ENCODE measurements at regions not wholly inside any gene's neighbourhood (a gene's known extent, or its start where the extent isn't known, plus 50 kb on each side); places are given as distances from the start of the nearest gene placed in this dataset.

GRCh38 chr5:57915536-57915935, 432.9 kb upstream of the ACTBL2 start:
- WGBS, 2 experiments, result 84 to 94% methylated on average over 2 to 3 of the region's 3 CpGs
- no peaks in the 10 kb centered on the region for H3K36me3 ChIP-seq (ENCODE audit: control insufficient read depth, insufficient read depth, low read length)

GRCh38 chr5:57911438-57911837, 428.8 kb upstream of the ACTBL2 start:
- Histone ChIP-seq H3K9me3 (ENCODE audit: control insufficient read depth, low read length) (no peaks in the 10 kb centered on the region), H3K4me1 (ENCODE audit: control insufficient read depth, insufficient read depth, low read length) (no peaks in the 10 kb centered on the region), H3K4me3 (ENCODE audit: insufficient read depth, low read depth, low read length) (no peak overlapping the region), H3K36me3 (ENCODE audit: control insufficient read depth, insufficient read depth, low read length) (no peaks in the 10 kb centered on the region), H3K27ac (ENCODE audit: insufficient read depth, low read depth, low read length, poor library complexity, severe bottlenecking) (no peak overlapping the region), H3K27me3 (ENCODE audit: control insufficient read depth, insufficient read depth, low read length, poor library complexity, severe bottlenecking) (no peaks in the 10 kb centered on the region)
- WGBS, 2 experiments, result 83 to 93% methylated on average over 1 to 2 of the region's 2 CpGs

More at GRCh38 chr5:57915536-57915935, 432.9 kb upstream of the ACTBL2 start:
- Histone ChIP-seq H3K4me3 (ENCODE audit: insufficient read depth, low read depth, low read length) (no peak overlapping the region), H3K9me3 (ENCODE audit: control insufficient read depth, low read length) (no peaks in the 10 kb centered on the region), H3K27ac (ENCODE audit: insufficient read depth, low read depth, low read length, poor library complexity, severe bottlenecking) (no peak overlapping the region), H3K27me3 (ENCODE audit: control insufficient read depth, insufficient read depth, low read length, poor library complexity, severe bottlenecking) (no peaks in the 10 kb centered on the region), H3K4me1 (ENCODE audit: control insufficient read depth, insufficient read depth, low read length) (no peaks in the 10 kb centered on the region)

- 89 to 92% methylated on average over 6 of the region's 6 CpGs for WGBS, 2 experiments
- H3K9me3 ChIP-seq (ENCODE audit: control insufficient read depth, low read length), result no peaks in the 10 kb centered on the region
- H3K4me1 ChIP-seq (ENCODE audit: control insufficient read depth, insufficient read depth, low read length), result no peaks in the 10 kb centered on the region
- H3K27me3 ChIP-seq (ENCODE audit: control insufficient read depth, insufficient read depth, low read length, poor library complexity, severe bottlenecking), result no peaks in the 10 kb centered on the region
- H3K4me3 ChIP-seq (ENCODE audit: insufficient read depth, low read depth, low read length), result no peak overlapping the region
- no peaks in the 10 kb centered on the region for H3K36me3 ChIP-seq (ENCODE audit: control insufficient read depth, insufficient read depth, low read length)
- no peak overlapping the region for H3K27ac ChIP-seq (ENCODE audit: insufficient read depth, low read depth, low read length, poor library complexity, severe bottlenecking)
These were observed 424.1 kb upstream of the ACTBL2 start for GRCh38 chr5:57906671-57907070.

GRCh38 chr5:57903458-57903857, 420.8 kb upstream of the ACTBL2 start:
- H3K36me3 ChIP-seq (ENCODE audit: control insufficient read depth, insufficient read depth, low read length), result no peaks in the 10 kb centered on the region
- no peaks in the 10 kb centered on the region for H3K9me3 ChIP-seq (ENCODE audit: control insufficient read depth, low read length)
- H3K4me1 ChIP-seq (ENCODE audit: control insufficient read depth, insufficient read depth, low read length), result no peaks in the 10 kb centered on the region
- H3K27me3 ChIP-seq (ENCODE audit: control insufficient read depth, insufficient read depth, low read length, poor library complexity, severe bottlenecking), result no peaks in the 10 kb centered on the region
- no peak overlapping the region for H3K4me3 ChIP-seq (ENCODE audit: insufficient read depth, low read depth, low read length)
- no peak overlapping the region for H3K27ac ChIP-seq (ENCODE audit: insufficient read depth, low read depth, low read length, poor library complexity, severe bottlenecking)

DNA sequence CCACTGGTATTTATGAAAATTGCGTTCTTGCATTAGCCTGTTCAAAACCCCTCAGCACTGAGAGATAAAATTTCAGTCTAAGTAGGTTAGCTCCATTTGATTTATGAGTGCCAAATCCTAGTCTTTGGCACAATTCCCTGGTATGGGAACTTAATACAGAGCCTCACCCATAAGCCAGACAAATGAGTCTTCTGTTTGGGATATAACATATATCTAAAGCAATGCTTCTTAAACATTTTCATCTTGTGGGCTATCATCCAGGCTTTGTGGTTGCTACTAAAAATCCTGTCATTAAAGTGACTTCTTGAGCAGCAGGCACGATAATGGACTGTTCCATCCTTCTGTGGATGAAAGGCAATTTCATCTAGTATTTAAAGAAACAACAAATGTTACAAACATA, 419.5 kb upstream of the ACTBL2 start:
- Histone ChIP-seq H3K4me3 (ENCODE audit: insufficient read depth, low read depth, low read length) (no peak overlapping the region), H3K36me3 (ENCODE audit: control insufficient read depth, insufficient read depth, low read length) (no peaks in the 10 kb centered on the region), H3K9me3 (ENCODE audit: control insufficient read depth, low read length) (no peaks in the 10 kb centered on the region), H3K4me1 (ENCODE audit: control insufficient read depth, insufficient read depth, low read length) (no peaks in the 10 kb centered on the region), H3K27me3 (ENCODE audit: control insufficient read depth, insufficient read depth, low read length, poor library complexity, severe bottlenecking) (no peaks in the 10 kb centered on the region), H3K27ac (ENCODE audit: insufficient read depth, low read depth, low read length, poor library complexity, severe bottlenecking) (no peak overlapping the region)
- WGBS, 2 experiments, result 94 to 100% methylated on average over 1 to 2 of the region's 2 CpGs

DNA sequence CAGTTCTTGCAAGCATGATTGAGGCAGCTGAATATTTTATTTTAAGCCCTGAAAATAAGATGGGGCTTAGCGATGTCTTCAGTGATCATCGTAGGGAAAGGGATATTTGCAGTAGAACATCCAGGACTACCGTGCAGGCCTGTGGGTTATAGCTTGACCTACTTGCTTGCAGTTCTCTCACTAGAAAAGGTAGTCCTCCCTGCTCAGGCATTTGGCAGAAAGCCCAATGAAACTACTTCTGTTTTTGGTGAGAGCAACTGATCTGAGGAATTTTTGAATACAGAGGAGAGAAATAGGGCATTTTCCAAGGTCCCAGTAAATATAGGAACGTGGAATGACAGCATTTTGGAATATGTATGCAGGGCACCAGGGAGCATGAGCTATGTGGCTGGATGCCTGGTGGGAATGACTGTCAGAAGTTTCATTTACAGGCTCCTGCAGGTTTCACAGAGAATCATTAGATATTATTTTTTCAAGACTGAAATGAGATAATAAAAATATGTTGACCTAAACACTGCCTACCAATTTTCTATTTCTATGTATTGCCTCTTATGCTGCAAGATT, 417.9 kb upstream of the ACTBL2 start:
- Histone ChIP-seq H3K9me3 (ENCODE audit: control insufficient read depth, low read length) (no peaks in the 10 kb centered on the region), H3K4me3 (ENCODE audit: insufficient read depth, low read depth, low read length) (no peak overlapping the region), H3K4me1 (ENCODE audit: control insufficient read depth, insufficient read depth, low read length) (no peaks in the 10 kb centered on the region), H3K36me3 (ENCODE audit: control insufficient read depth, insufficient read depth, low read length) (no peaks in the 10 kb centered on the region), H3K27me3 (ENCODE audit: control insufficient read depth, insufficient read depth, low read length, poor library complexity, severe bottlenecking) (no peaks in the 10 kb centered on the region), H3K27ac (ENCODE audit: insufficient read depth, low read depth, low read length, poor library complexity, severe bottlenecking) (no peak overlapping the region)
- whole genome bisulfite sequencing, 2 experiments, result 95 to 97% methylated on average over 4 of the region's 4 CpGs

DNA sequence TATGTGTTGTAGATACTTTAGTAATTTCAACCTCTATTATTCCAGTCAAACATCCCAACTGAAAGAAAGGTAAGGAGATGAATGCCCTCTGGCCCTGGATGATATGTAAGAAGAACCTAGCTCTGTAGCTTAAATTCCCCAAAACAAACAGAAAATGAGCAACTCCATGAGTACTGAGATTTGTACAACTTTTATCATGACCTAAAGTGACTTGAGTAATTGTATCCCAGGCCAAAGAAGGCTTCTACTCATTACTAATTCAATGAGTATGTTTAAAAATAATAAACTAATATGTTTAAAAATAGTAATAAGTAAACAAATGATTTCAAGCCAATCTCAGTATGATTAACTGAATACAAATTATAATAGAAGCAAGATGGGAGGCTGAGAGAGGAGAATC, 414.0 kb upstream of the ACTBL2 start:
- Histone ChIP-seq H3K27me3 (ENCODE audit: control insufficient read depth, insufficient read depth, low read length, poor library complexity, severe bottlenecking) (no peaks in the 10 kb centered on the region), H3K4me1 (ENCODE audit: control insufficient read depth, insufficient read depth, low read length) (no peaks in the 10 kb centered on the region), H3K36me3 (ENCODE audit: control insufficient read depth, insufficient read depth, low read length) (no peaks in the 10 kb centered on the region), H3K9me3 (ENCODE audit: control insufficient read depth, low read length) (no peaks in the 10 kb centered on the region), H3K27ac (ENCODE audit: insufficient read depth, low read depth, low read length, poor library complexity, severe bottlenecking) (no peak overlapping the region), H3K4me3 (ENCODE audit: insufficient read depth, low read depth, low read length) (no peak overlapping the region)

DNA sequence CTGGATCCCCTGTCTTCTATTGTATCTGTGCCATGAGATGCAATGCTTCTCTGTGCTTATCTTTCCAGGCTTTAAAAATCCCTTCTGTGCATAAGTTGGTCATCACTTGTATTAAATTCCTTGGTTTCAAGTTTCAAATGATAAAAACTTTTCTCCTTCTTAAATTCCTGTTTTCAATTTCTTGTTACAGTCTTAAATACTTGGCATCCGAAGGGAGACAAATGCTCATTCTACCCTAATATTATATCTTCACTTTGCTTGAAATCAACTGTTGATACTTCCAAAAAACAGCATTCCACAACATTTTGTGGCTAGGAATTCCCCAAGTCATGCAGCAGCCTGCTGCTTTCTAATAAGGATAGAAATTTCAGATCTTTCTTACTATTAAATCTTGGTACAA, 413.2 kb upstream of the ACTBL2 start:
- Histone ChIP-seq H3K4me3 (ENCODE audit: insufficient read depth, low read depth, low read length) (no peak overlapping the region), H3K4me1 (ENCODE audit: control insufficient read depth, insufficient read depth, low read length) (no peaks in the 10 kb centered on the region), H3K27me3 (ENCODE audit: control insufficient read depth, insufficient read depth, low read length, poor library complexity, severe bottlenecking) (no peaks in the 10 kb centered on the region), H3K9me3 (ENCODE audit: control insufficient read depth, low read length) (no peaks in the 10 kb centered on the region), H3K27ac (ENCODE audit: insufficient read depth, low read depth, low read length, poor library complexity, severe bottlenecking) (no peak overlapping the region), H3K36me3 (ENCODE audit: control insufficient read depth, insufficient read depth, low read length) (no peaks in the 10 kb centered on the region)
- WGBS, 2 experiments, result 84 to 100% methylated on average over 1 of the region's 1 CpG

DNA sequence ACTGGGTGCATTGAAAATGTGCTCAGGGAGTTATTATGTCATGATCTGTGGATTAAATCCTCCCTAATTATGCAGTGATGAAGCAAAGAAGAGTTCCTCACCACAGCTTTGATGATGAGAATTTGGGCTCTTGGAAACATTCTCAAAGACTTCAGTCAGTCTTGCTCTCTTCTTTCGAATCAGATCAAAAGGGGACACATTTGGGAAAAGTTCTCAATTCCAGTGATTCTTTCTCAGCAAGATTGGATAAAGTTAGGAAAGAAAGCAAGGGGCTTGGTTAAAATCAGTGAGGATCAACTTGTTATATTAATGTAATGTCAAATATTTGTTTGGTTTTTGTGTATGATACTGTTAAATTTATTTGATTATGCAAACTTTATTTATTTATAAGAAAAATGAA, 411.3 kb upstream of the ACTBL2 start:
- 94 to 100% methylated on average over 1 of the region's 1 CpG for WGBS, 2 experiments
- Histone ChIP-seq H3K4me1 (ENCODE audit: control insufficient read depth, insufficient read depth, low read length) (no peaks in the 10 kb centered on the region), H3K9me3 (ENCODE audit: control insufficient read depth, low read length) (no peaks in the 10 kb centered on the region), H3K4me3 (ENCODE audit: insufficient read depth, low read depth, low read length) (no peak overlapping the region), H3K27me3 (ENCODE audit: control insufficient read depth, insufficient read depth, low read length, poor library complexity, severe bottlenecking) (no peaks in the 10 kb centered on the region), H3K36me3 (ENCODE audit: control insufficient read depth, insufficient read depth, low read length) (no peaks in the 10 kb centered on the region), H3K27ac (ENCODE audit: insufficient read depth, low read depth, low read length, poor library complexity, severe bottlenecking) (no peak overlapping the region)

DNA sequence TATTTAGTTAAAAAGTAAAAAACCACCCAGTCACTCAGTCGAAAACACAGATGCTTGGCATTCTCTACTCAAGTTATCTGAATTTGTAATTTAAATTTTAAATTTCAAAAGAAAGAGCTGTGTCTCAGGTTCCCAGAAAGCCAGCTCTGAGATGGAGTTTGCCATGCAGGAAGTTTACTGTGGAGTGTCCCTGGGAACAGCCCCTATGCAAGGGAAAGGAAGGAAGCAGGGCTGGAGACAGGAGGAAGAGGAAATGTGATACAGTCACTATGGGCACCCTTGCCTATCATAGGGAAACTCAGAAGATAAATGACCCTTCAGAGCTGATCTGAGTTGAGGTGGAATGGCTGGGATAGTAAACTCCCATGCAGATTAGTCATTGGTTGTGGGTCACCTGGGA, 408.8 kb upstream of the ACTBL2 start:
- Histone ChIP-seq H3K4me1 (ENCODE audit: control insufficient read depth, insufficient read depth, low read length) (no peaks in the 10 kb centered on the region), H3K9me3 (ENCODE audit: control insufficient read depth, low read length) (no peaks in the 10 kb centered on the region), H3K36me3 (ENCODE audit: control insufficient read depth, insufficient read depth, low read length) (no peaks in the 10 kb centered on the region), H3K27ac (ENCODE audit: insufficient read depth, low read depth, low read length, poor library complexity, severe bottlenecking) (no peak overlapping the region), H3K27me3 (ENCODE audit: control insufficient read depth, insufficient read depth, low read length, poor library complexity, severe bottlenecking) (no peaks in the 10 kb centered on the region), H3K4me3 (ENCODE audit: insufficient read depth, low read depth, low read length) (no peak overlapping the region)
- 100% methylated on average over 1 of the region's 1 CpG; no CpG with 5 or more reads in 1 of the 2 experiments for WGBS, 2 experiments

DNA sequence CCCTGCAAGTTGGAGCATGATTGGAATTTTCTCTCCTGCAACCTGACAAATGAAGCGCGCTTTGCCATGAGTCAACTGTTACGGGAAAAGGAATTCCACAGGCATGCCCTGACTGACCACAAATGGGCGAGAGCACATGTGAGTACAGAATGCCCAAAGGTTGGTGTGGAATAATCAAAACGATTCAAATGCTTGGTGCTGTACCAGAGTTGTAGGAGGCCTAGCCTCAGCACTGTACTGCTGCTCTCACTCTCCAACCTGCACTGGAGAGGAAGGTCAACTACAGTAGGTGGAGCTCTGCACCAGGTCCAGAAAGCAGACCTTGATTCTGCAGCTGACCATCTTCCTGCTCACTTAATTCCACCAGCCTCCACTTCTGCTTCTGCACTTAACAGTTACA, 406.9 kb upstream of the ACTBL2 start:
- H3K27ac ChIP-seq (ENCODE audit: insufficient read depth, low read depth, low read length, poor library complexity, severe bottlenecking), result no peak overlapping the region
- WGBS, 2 experiments, result 94 to 96% methylated on average over 5 of the region's 5 CpGs
- no peak overlapping the region for H3K4me3 ChIP-seq (ENCODE audit: insufficient read depth, low read depth, low read length)

More for the DNA sequence above, 406.9 kb upstream of the ACTBL2 start:
- no peaks in the 10 kb centered on the region for H3K36me3 ChIP-seq (ENCODE audit: control insufficient read depth, insufficient read depth, low read length)
- H3K27me3 ChIP-seq (ENCODE audit: control insufficient read depth, insufficient read depth, low read length, poor library complexity, severe bottlenecking), result no peaks in the 10 kb centered on the region
- H3K9me3 ChIP-seq (ENCODE audit: control insufficient read depth, low read length), result no peaks in the 10 kb centered on the region
- no peaks in the 10 kb centered on the region for H3K4me1 ChIP-seq (ENCODE audit: control insufficient read depth, insufficient read depth, low read length)

Measured in ectodermal cell (in vitro differentiated cells).